HFFc6 (cell line): ENCODE measurements at regions not wholly inside any gene's neighbourhood (a gene's known extent, or its start where the extent isn't known, plus 50 kb on each side); places are given as distances from the start of the nearest gene placed in this dataset.
A peak's percentile ranks its signal among the peaks of the same experiment; 100 is the strongest.

ENCODE experiments used
- DNase-seq: peaks from one replicate; pipeline ENCODE4 v3.0.0-alpha.2; 2018
- H3K27ac Mint-ChIP-seq: 2 replicates; pipeline ENCODE4 v1.8.0; 2020; ENCODE audit warnings: mild to moderate bottlenecking, mixed read lengths
- H3K27me3 Mint-ChIP-seq: 2 replicates; pipeline ENCODE4 v1.8.0; 2021; ENCODE audit warnings: mild to moderate bottlenecking, moderate library complexity, mixed read lengths; ENCODE audit not compliant: insufficient read depth
- H3K36me3 Mint-ChIP-seq: 2 replicates; pipeline ENCODE4 v1.8.0; 2021; ENCODE audit warnings: low read depth, mixed read lengths
- H3K4me1 Mint-ChIP-seq: 2 replicates; pipeline ENCODE4 v1.8.0; 2020; ENCODE audit warnings: low read depth, mixed read lengths
- H3K4me3 Mint-ChIP-seq: 2 replicates; pipeline ENCODE4 v1.8.0; 2020; ENCODE audit warnings: mild to moderate bottlenecking, moderate library complexity, mixed read lengths
- H3K9me3 Mint-ChIP-seq: 2 replicates; pipeline ENCODE4 v1.8.0; 2020; ENCODE audit warnings: mild to moderate bottlenecking, mixed read lengths
- CTCF ChIP-seq: fragments of 200-600 bp; sonication (generic); IDR thresholded peaks from 2 replicates; pipeline ENCODE4 v1.5.0; 2021; ENCODE audit warnings: antibody characterized with exemption, mild to moderate bottlenecking

GRCh38 chr7:109062798-109063197 lies 493.1 kb downstream of the DNAJB9 start:
- H3K27ac Mint-ChIP-seq, result no peak overlapping the region
- peaks cover 39% of the 10 kb centered on the region for H3K9me3 Mint-ChIP-seq
- no peak for TF ChIP-seq CTCF
- H3K4me3 Mint-ChIP-seq, result no peak overlapping the region
- no peaks in the 10 kb centered on the region for H3K4me1 Mint-ChIP-seq
- DNase-seq, result no peak
- no peaks in the 10 kb centered on the region for H3K27me3 Mint-ChIP-seq
- H3K36me3 Mint-ChIP-seq, result no peaks in the 10 kb centered on the region

- Mint-ChIP-seq H3K9me3 (peaks cover 23% of the 10 kb centered on the region), H3K4me1 (no peaks in the 10 kb centered on the region), H3K27ac (no peak overlapping the region), H3K36me3 (no peaks in the 10 kb centered on the region), H3K4me3 (no peak overlapping the region), H3K27me3 (peaks cover 1% of the 10 kb centered on the region; the same call in 1 of the 2 replicates)
- no peak for TF ChIP-seq CTCF
- DNase-seq, result no peak
Observed at GRCh38 chr7:109073543-109073942, 503.9 kb downstream of the DNAJB9 start.

GRCh38 chr7:109076396-109076972 lies 506.8 kb downstream of the DNAJB9 start:
- Mint-ChIP-seq H3K4me1 (no peaks in the 10 kb centered on the region), H3K27me3 (no peaks in the 10 kb centered on the region; the same call in 1 of the 2 replicates), H3K27ac (no peak overlapping the region), H3K9me3 (peaks cover 29% of the 10 kb centered on the region), H3K4me3 (no peak overlapping the region), H3K36me3 (no peaks in the 10 kb centered on the region)
- no peak for TF ChIP-seq CTCF
- no peak for DNase-seq

GRCh38 chr7:109091042-109091441 lies 521.4 kb downstream of the DNAJB9 start:
- Mint-ChIP-seq H3K4me3 (no peak overlapping the region), H3K9me3 (peaks cover 20% of the 10 kb centered on the region), H3K4me1 (no peaks in the 10 kb centered on the region), H3K27me3 (no peaks in the 10 kb centered on the region), H3K36me3 (no peaks in the 10 kb centered on the region), H3K27ac (no peak overlapping the region)
- no peak for DNase-seq
- no peak for TF ChIP-seq CTCF

- no peak overlapping the region for H3K27ac Mint-ChIP-seq
- no peaks in the 10 kb centered on the region for H3K27me3 Mint-ChIP-seq
- H3K4me3 Mint-ChIP-seq, result no peak overlapping the region
- H3K9me3 Mint-ChIP-seq, result peaks cover 17% of the 10 kb centered on the region
- no peak for DNase-seq
- no peaks in the 10 kb centered on the region for H3K36me3 Mint-ChIP-seq
- H3K4me1 Mint-ChIP-seq, result no peaks in the 10 kb centered on the region
- peak; percentile 17; the same call in 1 of the 2 replicates for TF ChIP-seq CTCF
Observed at GRCh38 chr7:109092268-109092667, 522.6 kb downstream of the DNAJB9 start.

- no peak for TF ChIP-seq CTCF
- no peaks in the 10 kb centered on the region; the same call in 1 of the 2 replicates for H3K27me3 Mint-ChIP-seq
Observed at GRCh38 chr7:109101332-109101731, 531.7 kb downstream of the DNAJB9 start.

More at GRCh38 chr7:109101332-109101731, 531.7 kb downstream of the DNAJB9 start:
- H3K27ac Mint-ChIP-seq, result no peak overlapping the region
- DNase-seq, result no peak
- no peaks in the 10 kb centered on the region for H3K4me1 Mint-ChIP-seq
- H3K9me3 Mint-ChIP-seq, result peaks cover 28% of the 10 kb centered on the region
- H3K4me3 Mint-ChIP-seq, result no peak overlapping the region
- no peaks in the 10 kb centered on the region for H3K36me3 Mint-ChIP-seq
